RWPE2 (cell line): ENCODE measurements at regions not wholly inside any gene's neighbourhood (a gene's known extent, or its start where the extent isn't known, plus 50 kb on each side); places are given as distances from the start of the nearest gene placed in this dataset.
A peak's percentile ranks its signal among the peaks of the same experiment; 100 is the strongest.

Source experiments
- ATAC-seq: fragments of 200-7000 bp; cut with Tn5 transposase; 3 replicates; pipeline ENCODE4 v1.9.1; 2021; ENCODE audit warnings: low read depth
- DNase-seq: peaks from one replicate; pipeline ENCODE4 v3.0.0-alpha.2; 2020; ENCODE audit warnings: low spot score
- H3K27ac ChIP-seq: fragments of 450-650 bp; 2 replicates; pipeline ENCODE4 v1.5.1; 2017; ENCODE audit warnings: mild to moderate bottlenecking; ENCODE audit not compliant: poor library complexity, severe bottlenecking
- H3K27me3 ChIP-seq: fragments of 250-450 bp; sonication (Bioruptor Pico); 2 replicates; pipeline ENCODE4 v1.5.1; 2021; ENCODE audit warnings: mild to moderate bottlenecking, moderate library complexity; ENCODE audit not compliant: insufficient read depth, poor library complexity, severe bottlenecking
- H3K36me3 ChIP-seq: fragments of 250-450 bp; sonication (Bioruptor Pico); 2 replicates; pipeline ENCODE4 v1.5.1; 2020; ENCODE audit warnings: low read depth, mild to moderate bottlenecking, moderate library complexity
- H3K4me1 ChIP-seq: fragments of 250-450 bp; sonication (Bioruptor Pico); 2 replicates; pipeline ENCODE4 v1.5.1; 2021; ENCODE audit warnings: mild to moderate bottlenecking, moderate library complexity; ENCODE audit not compliant: insufficient read depth, poor library complexity, severe bottlenecking
- H3K4me3 ChIP-seq: fragments of 250-450 bp; sonication (Bioruptor Pico); 2 replicates; pipeline ENCODE4 v1.5.1; 2021; ENCODE audit warnings: mild to moderate bottlenecking, moderate library complexity; ENCODE audit not compliant: severe bottlenecking
- H3K9me3 ChIP-seq: fragments of 250-450 bp; sonication (Bioruptor Pico); 2 replicates; pipeline ENCODE4 v1.5.1; 2021; ENCODE audit warnings: mild to moderate bottlenecking, moderate library complexity; ENCODE audit not compliant: severe bottlenecking
- TF ChIP-seq, protein P1 (sequence below): fragments of 450-650 bp; IDR thresholded peaks from one replicate; pipeline ENCODE4 v1.5.1; 2017; ENCODE audit warnings: mild to moderate bottlenecking, moderate library complexity; ENCODE audit not compliant: poor library complexity, severe bottlenecking

DNA sequence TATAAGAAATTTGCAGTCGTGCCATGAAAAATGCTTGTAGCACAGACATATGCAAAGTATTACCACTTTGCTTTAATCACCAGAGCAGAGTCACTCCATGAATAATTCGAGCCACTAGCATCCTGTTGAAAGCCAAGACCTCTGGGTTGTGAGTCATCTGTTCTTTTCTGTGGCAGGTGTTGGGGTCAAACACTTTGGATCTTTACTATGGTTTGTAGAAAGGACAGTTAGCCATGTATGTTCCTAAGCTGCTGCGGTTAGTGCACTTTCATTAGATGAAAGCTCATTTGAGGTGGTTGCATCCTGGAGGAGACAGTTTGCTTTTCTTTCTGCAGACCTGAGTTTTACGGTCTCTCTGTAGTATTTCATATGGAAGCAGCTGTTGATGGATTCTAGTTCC lies 223.7 kb downstream of the DMRT2 start:
- H3K36me3 ChIP-seq = no peaks in the 10 kb centered on the region
- no peaks in the 10 kb centered on the region for H3K9me3 ChIP-seq
- no peaks in the 10 kb centered on the region for H3K27me3 ChIP-seq
- no peaks in the 10 kb centered on the region for H3K4me1 ChIP-seq
- no peak for DNase-seq
- TF ChIP-seq, protein P1, sequence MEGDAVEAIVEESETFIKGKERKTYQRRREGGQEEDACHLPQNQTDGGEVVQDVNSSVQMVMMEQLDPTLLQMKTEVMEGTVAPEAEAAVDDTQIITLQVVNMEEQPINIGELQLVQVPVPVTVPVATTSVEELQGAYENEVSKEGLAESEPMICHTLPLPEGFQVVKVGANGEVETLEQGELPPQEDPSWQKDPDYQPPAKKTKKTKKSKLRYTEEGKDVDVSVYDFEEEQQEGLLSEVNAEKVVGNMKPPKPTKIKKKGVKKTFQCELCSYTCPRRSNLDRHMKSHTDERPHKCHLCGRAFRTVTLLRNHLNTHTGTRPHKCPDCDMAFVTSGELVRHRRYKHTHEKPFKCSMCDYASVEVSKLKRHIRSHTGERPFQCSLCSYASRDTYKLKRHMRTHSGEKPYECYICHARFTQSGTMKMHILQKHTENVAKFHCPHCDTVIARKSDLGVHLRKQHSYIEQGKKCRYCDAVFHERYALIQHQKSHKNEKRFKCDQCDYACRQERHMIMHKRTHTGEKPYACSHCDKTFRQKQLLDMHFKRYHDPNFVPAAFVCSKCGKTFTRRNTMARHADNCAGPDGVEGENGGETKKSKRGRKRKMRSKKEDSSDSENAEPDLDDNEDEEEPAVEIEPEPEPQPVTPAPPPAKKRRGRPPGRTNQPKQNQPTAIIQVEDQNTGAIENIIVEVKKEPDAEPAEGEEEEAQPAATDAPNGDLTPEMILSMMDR = no peak
- ATAC-seq = 0 out of 3 replicates have a peak, but pooled peaks have one; percentile 36
- no peak overlapping the region for H3K4me3 ChIP-seq
- H3K27ac ChIP-seq = no peak overlapping the region

DNA sequence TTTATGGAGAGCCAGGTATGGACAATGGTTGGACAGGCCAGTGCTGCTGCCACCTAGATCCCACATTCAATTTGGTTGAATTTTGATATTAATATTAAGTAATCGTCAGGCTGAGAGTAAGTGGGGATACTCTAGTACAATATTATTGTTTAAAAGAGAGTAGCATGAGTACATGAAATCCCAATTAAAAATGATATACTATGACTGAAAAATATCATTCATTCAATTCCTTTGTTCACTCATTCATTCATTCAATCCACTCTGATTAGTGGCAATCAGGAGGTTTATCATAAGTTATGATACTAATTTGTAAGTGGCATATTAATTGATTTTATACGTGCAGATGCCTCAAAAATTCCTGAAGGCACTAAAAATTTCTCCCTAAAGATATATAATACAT lies 224.2 kb downstream of the DMRT2 start:
- Histone ChIP-seq H3K4me1 (no peaks in the 10 kb centered on the region), H3K9me3 (no peaks in the 10 kb centered on the region), H3K36me3 (no peaks in the 10 kb centered on the region), H3K4me3 (no peak overlapping the region), H3K27ac (no peak overlapping the region), H3K27me3 (no peaks in the 10 kb centered on the region)
- no peak for ATAC-seq
- TF ChIP-seq, protein P1 = no peak
- DNase-seq = no peak

DNA sequence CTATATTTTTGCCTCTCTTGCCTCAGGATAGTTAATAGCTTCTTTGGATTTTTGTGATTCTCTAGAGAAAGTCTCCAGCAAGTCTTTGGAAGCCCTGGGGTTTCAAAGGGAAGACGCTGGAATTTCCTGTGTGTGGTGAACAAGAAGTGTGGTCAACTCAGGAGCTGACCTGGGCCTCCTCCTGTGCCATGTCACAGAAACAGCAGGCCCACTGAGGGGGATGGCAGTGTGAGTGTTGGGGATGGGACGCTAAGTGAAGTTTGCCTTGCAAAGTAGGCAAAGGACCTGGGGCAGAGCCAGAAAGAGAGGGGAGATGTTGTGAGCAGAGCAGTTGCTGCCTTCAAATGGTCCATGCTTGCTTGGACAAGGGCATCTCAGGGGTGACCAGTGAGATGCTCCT lies 226.3 kb downstream of the DMRT2 start:
- H3K27ac ChIP-seq = no peak overlapping the region
- H3K9me3 ChIP-seq = no peaks in the 10 kb centered on the region
- no peak for ATAC-seq
- TF ChIP-seq, protein P1 = no peak
- H3K27me3 ChIP-seq = no peaks in the 10 kb centered on the region
- no peak for DNase-seq
- H3K4me3 ChIP-seq = no peak overlapping the region
- H3K4me1 ChIP-seq = no peaks in the 10 kb centered on the region
- H3K36me3 ChIP-seq = no peaks in the 10 kb centered on the region

DNA sequence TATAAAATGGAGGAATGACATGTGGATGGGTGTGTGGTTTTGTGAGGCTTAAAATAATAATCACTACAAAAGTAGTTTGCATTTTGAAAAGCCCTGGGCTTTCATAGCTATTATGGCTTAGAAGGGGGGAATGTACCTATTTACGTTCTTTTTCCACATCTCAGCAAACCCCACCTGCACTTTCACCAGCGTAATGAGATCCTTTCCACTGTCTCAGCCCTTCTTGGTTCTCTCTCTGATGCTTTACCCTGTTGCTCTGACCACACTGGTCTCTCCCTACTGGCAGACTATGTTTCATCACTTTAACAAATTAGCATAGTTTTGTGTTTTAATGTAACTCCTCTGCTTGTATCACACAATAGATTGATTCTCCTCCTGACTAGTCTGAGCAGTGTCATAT lies 234.6 kb downstream of the DMRT2 start:
- no peak for DNase-seq
- no peaks in the 10 kb centered on the region for H3K4me1 ChIP-seq
- no peak overlapping the region for H3K27ac ChIP-seq
- no peaks in the 10 kb centered on the region for H3K9me3 ChIP-seq
- no peak overlapping the region for H3K4me3 ChIP-seq
- no peak for ATAC-seq
- H3K36me3 ChIP-seq = no peaks in the 10 kb centered on the region
- TF ChIP-seq, protein P1 = no peak
- H3K27me3 ChIP-seq = peaks cover 2% of the 10 kb centered on the region

DNA sequence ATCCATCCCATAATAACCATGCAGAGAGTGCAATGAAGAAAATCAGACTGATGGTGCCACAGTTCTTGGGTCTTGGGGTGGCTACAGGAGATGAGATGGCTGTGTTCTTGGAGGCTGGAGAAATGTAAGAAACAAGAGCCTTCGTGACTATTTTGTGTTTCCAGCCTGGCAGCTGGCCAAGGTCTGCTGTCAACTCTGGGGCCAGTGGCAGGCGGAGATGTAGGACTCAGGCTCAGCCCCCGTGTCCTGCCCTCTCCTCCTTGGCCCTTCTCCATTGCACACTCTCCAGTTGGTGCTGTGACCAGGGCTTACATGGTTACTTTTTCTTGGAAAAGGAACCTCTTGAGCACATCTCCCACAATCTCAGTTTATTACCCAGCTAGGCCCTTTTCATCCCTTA lies 235.4 kb downstream of the DMRT2 start:
- no peak for ATAC-seq
- TF ChIP-seq, protein P1 = no peak
- H3K9me3 ChIP-seq = no peaks in the 10 kb centered on the region
- no peak overlapping the region for H3K27ac ChIP-seq
- no peak overlapping the region for H3K4me3 ChIP-seq
- H3K36me3 ChIP-seq = no peaks in the 10 kb centered on the region
- H3K27me3 ChIP-seq = peaks cover 2% of the 10 kb centered on the region
- DNase-seq = no peak
- no peaks in the 10 kb centered on the region for H3K4me1 ChIP-seq
